MCF 10A (cell line): ENCODE measurements at regions not wholly inside any gene's neighbourhood (a gene's known extent, or its start where the extent isn't known, plus 50 kb on each side); places are given as distances from the start of the nearest gene placed in this dataset.

Experiments
- BruUV-seq: library from RNA; stranded (reverse); fragments of 400-500 nt; replicated peaks from 2 replicates; lab custom pipeline; 2021; lab: Mats Ljungman, UMichigan
- CTCF ChIA-PET: fragments of 300-600 bp; sonication (Branson Sonifier 250); formaldehyde crosslinking; extraction: SDS; loops from one replicate; lab custom pipeline; 2021; ENCODE audit warnings: antibody characterized with exemption, inconsistent platforms; lab: Yijun Ruan, JAX
- POLR2A ChIA-PET: fragments of 300-600, 350-650 bp; sonication (Branson Sonifier 250); formaldehyde crosslinking; extraction: SDS; loops from one replicate; lab custom pipeline; 2020; ENCODE audit warnings: antibody characterized with exemption, inconsistent platforms; lab: Yijun Ruan, JAX
- DNase-seq: peaks from one replicate; pipeline ENCODE4 v3.0.0-alpha.2; 2018; ENCODE audit not compliant: unreplicated experiment
- H3K27ac Mint-ChIP-seq: one replicate; pipeline ENCODE4 v1.8.0; 2022; ENCODE audit warnings: mild to moderate bottlenecking, low read depth, mixed read lengths; ENCODE audit not compliant: unreplicated experiment
- H3K27me3 Mint-ChIP-seq: one replicate; pipeline ENCODE4 v1.8.0; 2022; ENCODE audit warnings: mixed read lengths; ENCODE audit not compliant: insufficient read depth, unreplicated experiment
- H3K36me3 Mint-ChIP-seq: one replicate; pipeline ENCODE4 v1.8.0; 2022; ENCODE audit warnings: mild to moderate bottlenecking, moderate library complexity, mixed read lengths; ENCODE audit not compliant: insufficient read depth, unreplicated experiment
- H3K4me1 Mint-ChIP-seq: one replicate; pipeline ENCODE4 v1.8.0; 2022; ENCODE audit warnings: mixed read lengths; ENCODE audit not compliant: insufficient read depth, unreplicated experiment
- H3K4me3 Mint-ChIP-seq: one replicate; pipeline ENCODE4 v1.8.0; 2022; ENCODE audit warnings: mild to moderate bottlenecking, moderate library complexity, mixed read lengths; ENCODE audit not compliant: unreplicated experiment
- H3K9me3 Mint-ChIP-seq: one replicate; pipeline ENCODE4 v1.8.0; 2022; ENCODE audit warnings: mixed read lengths; ENCODE audit not compliant: unreplicated experiment
- CTCF ChIP-seq: fragments of 200-600 bp; IDR thresholded peaks from one replicate; pipeline ENCODE4 v1.8.0; 2022; ENCODE audit warnings: antibody characterized with exemption, mild to moderate bottlenecking; ENCODE audit not compliant: unreplicated experiment
- intact Hi-C: fragments of 100-400 bp; cut with micrococcal nuclease; formaldehyde crosslinking; loops from 2 replicates; pipeline ENCODE4 v1.14.1; 2022

GRCh38 chr14:105838107-105838506 is 311.7 kb downstream of the TMEM121 start:
- Mint-ChIP-seq H3K27me3 (no peaks in the 10 kb centered on the region), H3K9me3 (peaks cover 18% of the 10 kb centered on the region), H3K27ac (no peak overlapping the region), H3K36me3 (no peaks in the 10 kb centered on the region), H3K4me1 (no peaks in the 10 kb centered on the region), H3K4me3 (no peak overlapping the region)
- ChIA-PET POLR2A (no interaction called here), CTCF (interaction anchor here (0.7 kb wide), 1 partner anchor 25 kb away, joined by 4 read pairs; no protein-coding TSS in a partner anchor)
- no peak for TF ChIP-seq CTCF
- no peak for DNase-seq
- no TSS peak for BruUV-seq
- intact Hi-C loops, result no loop called here

- intact Hi-C loops, result no loop called here
- no peaks in the 10 kb centered on the region for H3K36me3 Mint-ChIP-seq
- CTCF ChIA-PET, result interaction anchor here (0.7 kb wide), 1 partner anchor 25 kb away, joined by 4 read pairs; no protein-coding TSS in a partner anchor
- no peaks in the 10 kb centered on the region for H3K27me3 Mint-ChIP-seq
- H3K4me3 Mint-ChIP-seq, result no peak overlapping the region
- H3K9me3 Mint-ChIP-seq, result peaks cover 23% of the 10 kb centered on the region
- DNase-seq, result no peak
- POLR2A ChIA-PET, result no interaction called here
- no peak for TF ChIP-seq CTCF
- no peak overlapping the region for H3K27ac Mint-ChIP-seq
- BruUV-seq, result no TSS peak
- H3K4me1 Mint-ChIP-seq, result no peaks in the 10 kb centered on the region
These were observed 312.4 kb downstream of the TMEM121 start for GRCh38 chr14:105838591-105839424.

- no peak overlapping the region for H3K27ac Mint-ChIP-seq
- no peaks in the 10 kb centered on the region for H3K36me3 Mint-ChIP-seq
- intact Hi-C loops, result no loop called here
- ChIA-PET CTCF (no interaction called here), POLR2A (no interaction called here)
- H3K9me3 Mint-ChIP-seq, result peaks cover 23% of the 10 kb centered on the region
- H3K4me3 Mint-ChIP-seq, result no peak overlapping the region
- no peak for TF ChIP-seq CTCF
- no TSS peak for BruUV-seq
- DNase-seq, result no peak
- H3K27me3 Mint-ChIP-seq, result no peaks in the 10 kb centered on the region
- H3K4me1 Mint-ChIP-seq, result no peaks in the 10 kb centered on the region
These were observed 313.3 kb downstream of the TMEM121 start for GRCh38 chr14:105839425-105840265.
